ENCODE measurements at regions not wholly inside any gene's neighbourhood (a gene's known extent, or its start where the extent isn't known, plus 50 kb on each side); places are given as distances from the start of the nearest gene placed in this dataset.

GRCh38 chr12:111295176-111295575, 73.7 kb downstream of the PHETA1 start:
- no peak for DNase-seq (ENCODE audit: low read depth in 1 of 2, low spot score in 2 of 2)
- ChIA-PET CTCF (ENCODE audit: partially characterized antibody) (no interaction called here), POLR2A (ENCODE audit: partially characterized antibody) (no interaction called here)
- FAIRE-seq, result no peak
- Histone ChIP-seq H3K4me2 (ENCODE audit: insufficient read depth in 1 of 2, low read depth in 2 of 2, low read length in 2 of 2) (no peak overlapping the region), H3K4ac (replicated peaks; ENCODE audit: insufficient read length, low read depth, low read length) (no peak overlapping the region), H2AK5ac (ENCODE audit: low read depth, low read length) (no peak overlapping the region), H4K91ac (replicated peaks; ENCODE audit: insufficient read length, low read length) (no peak overlapping the region), H2BK5ac (ENCODE audit: low read depth, low read length) (no peak overlapping the region), H2AFZ (ENCODE audit: low read length) (no peak overlapping the region), H3K56ac (replicated peaks; ENCODE audit: insufficient read length, low read depth, low read length) (no peak overlapping the region), H2BK20ac (ENCODE audit: low read length) (no peak overlapping the region), H3K9me3 (ENCODE audit: insufficient read depth in 2 of 2, low read depth in 1 of 2, low read length in 1 of 2) (no peaks in the 10 kb centered on the region), H3K18ac (ENCODE audit: extremely low read depth, low read length) (no peak overlapping the region; the same call in 1 of the 2 replicates), H2BK120ac (replicated peaks; ENCODE audit: low read depth, low read length) (no peak overlapping the region), H3K27ac (ENCODE audit: low read depth, low read length) (no peak overlapping the region), H2BK12ac (ENCODE audit: low read depth, low read length) (no peak overlapping the region), H3K79me1 (ENCODE audit: low read depth, low read length) (no peaks in the 10 kb centered on the region), H4K20me1 (replicated peaks in 1 of 2; ENCODE audit: control insufficient read depth in 1 of 2, insufficient read depth in 2 of 2, low read length in 2 of 2) (peaks cover 0 to 2% of the 10 kb centered on the region in 2 experiments), H3K4me1 (replicated peaks in 1 of 4; ENCODE audit: control insufficient read depth in 3 of 4, insufficient read depth in 4 of 4, low read length in 3 of 4) (peaks cover 0 to 7% (median 6%) of the 10 kb centered on the region in 4 experiments; a peak in 6 of 7 replicates), H3K36me3 (ENCODE audit: control insufficient read depth in 2 of 4, insufficient read depth in 4 of 4, low read length in 3 of 4) (peaks cover 0 to 2% (median 0%) of the 10 kb centered on the region in 4 experiments; a peak in 1 of 8 replicates), H2BK15ac (ENCODE audit: low read length) (no peak overlapping the region), H3K79me2 (ENCODE audit: control insufficient read depth in 1 of 2, insufficient read depth in 2 of 2, low read length in 2 of 2) (no peaks in the 10 kb centered on the region), H4K5ac (ENCODE audit: insufficient read length, low read depth, low read length) (no peak overlapping the region), H4K8ac (ENCODE audit: extremely low read depth, insufficient read depth, low read length) (no peak overlapping the region; the same call in 1 of the 2 replicates), H3K23me2 (ENCODE audit: low read depth, low read length) (no peaks in the 10 kb centered on the region; the same call in 1 of the 2 replicates), H3K9ac (replicated peaks in 1 of 4; ENCODE audit: extremely low read depth in 1 of 4, low read depth in 3 of 4, low read length in 3 of 4) (no peak overlapping the region), H3K23ac (ENCODE audit: insufficient read length) (no peak overlapping the region), H3K4me3 (ENCODE audit: extremely low read depth in 1 of 4, insufficient read depth in 2 of 4, low read depth in 3 of 4, low read length in 4 of 4) (no peak overlapping the region), H3K14ac (ENCODE audit: insufficient read length) (no peak overlapping the region), H3K27me3 (replicated peaks in 1 of 4; ENCODE audit: control insufficient read depth in 3 of 4, extremely low read depth in 1 of 4, insufficient read depth in 3 of 4, low read length in 3 of 4) (no peaks in the 10 kb centered on the region)
- 78% methylated on average over 10 of the region's 10 CpGs; no CpG with 5 or more reads in 1 of the 2 experiments for WGBS, 2 experiments (ENCODE audit: extremely low coverage in 1 of 2, insufficient coverage in 1 of 2, insufficient read length in 1 of 2, insufficient replicate concordance in 2 of 2, low coverage in 1 of 2, low lambda C conversion rate in 2 of 2, missing lambda C conversion rate in 1 of 2)
- TF ChIP-seq EP300 (IDR thresholded peaks at IDR 0.05; ENCODE audit: borderline replicate concordance in 1 of 2, low read depth in 2 of 2, low read length in 2 of 2) (no peak), TCF12 (IDR thresholded peaks at IDR 0.05; ENCODE audit: low read depth, low read length) (no peak)
